HG03469 (cell line): ENCODE measurements at regions not wholly inside any gene's neighbourhood (a gene's known extent, or its start where the extent isn't known, plus 50 kb on each side); places are given as distances from the start of the nearest gene placed in this dataset.
A peak's percentile ranks its signal among the peaks of the same experiment; 100 is the strongest.

Experiments used
- ATAC-seq: cut with Tn5 transposase; IDR thresholded peaks from one replicate; pipeline ENCODE4 v1.9.1; 2021; ENCODE audit warnings: mild to moderate bottlenecking, moderate library complexity, moderate number of reproducible peaks; ENCODE audit not compliant: unreplicated experiment

GRCh38 chr2:53450923-53451322 lies 316.7 kb upstream of the CHAC2 start:
- ATAC-seq, result no peak

GRCh38 chr2:53448591-53448990 lies 319.0 kb upstream of the CHAC2 start:
- ATAC-seq, result no peak

GRCh38 chr2:53448086-53448485 lies 319.5 kb upstream of the CHAC2 start:
- no peak for ATAC-seq

- peak; percentile 71 for ATAC-seq
Observed at GRCh38 chr2:53445383-53446070, 322.1 kb upstream of the CHAC2 start.

GRCh38 chr2:53442783-53443182 lies 324.8 kb upstream of the CHAC2 start:
- ATAC-seq, result no peak

- ATAC-seq, result no peak
Observed at GRCh38 chr2:53442093-53442492, 325.5 kb upstream of the CHAC2 start.

GRCh38 chr2:53438692-53439091 lies 328.9 kb upstream of the CHAC2 start:
- ATAC-seq, result no peak

- no peak for ATAC-seq
Observed at GRCh38 chr2:53438100-53438499, 329.5 kb upstream of the CHAC2 start.

- ATAC-seq, result no peak
Observed at GRCh38 chr2:53437371-53437770, 330.2 kb upstream of the CHAC2 start.

- ATAC-seq, result no peak
Observed at GRCh38 chr2:53436882-53437281, 330.7 kb upstream of the CHAC2 start.

- no peak for ATAC-seq
Observed at GRCh38 chr2:53435610-53436009, 332.0 kb upstream of the CHAC2 start.

- no peak for ATAC-seq
Observed at GRCh38 chr2:53434466-53434865, 333.1 kb upstream of the CHAC2 start.

GRCh38 chr2:53432936-53433335 lies 334.7 kb upstream of the CHAC2 start:
- no peak for ATAC-seq

GRCh38 chr2:53429901-53430300 lies 337.7 kb upstream of the CHAC2 start:
- ATAC-seq, result no peak

GRCh38 chr2:53424902-53425301 lies 342.7 kb upstream of the CHAC2 start:
- ATAC-seq, result peak; percentile 61

GRCh38 chr2:53423465-53423864 lies 344.1 kb upstream of the CHAC2 start:
- ATAC-seq, result no peak

GRCh38 chr2:53422979-53423378 lies 344.6 kb upstream of the CHAC2 start:
- ATAC-seq, result peak; percentile 75

- no peak for ATAC-seq
Observed at GRCh38 chr2:53417385-53417784, 350.2 kb upstream of the CHAC2 start.

GRCh38 chr2:53407363-53408080 lies 360.1 kb upstream of the CHAC2 start:
- no peak for ATAC-seq

GRCh38 chr2:53403792-53404413 lies 363.7 kb upstream of the CHAC2 start:
- peak; percentile 68 for ATAC-seq

- ATAC-seq, result no peak
Observed at GRCh38 chr2:53397085-53397484, 370.5 kb upstream of the CHAC2 start.

- no peak for ATAC-seq
Observed at GRCh38 chr2:53381271-53381670, 386.3 kb upstream of the CHAC2 start.
